ENCODE measurements at regions not wholly inside any gene's neighbourhood (a gene's known extent, or its start where the extent isn't known, plus 50 kb on each side); places are given as distances from the start of the nearest gene placed in this dataset.

GRCh38 chr1:238727670-238728069, 658.7 kb upstream of the CHRM3 start:
- TF ChIP-seq CTCF (IDR thresholded peaks at IDR 0.05; ENCODE audit: insufficient read depth, low read length, poor library complexity, severe bottlenecking) (no peak), EZH2phosphoT487 (conservative IDR thresholded peaks at IDR 0.05; ENCODE audit: low read length) (no peak)
